ENCODE measurements at regions not wholly inside any gene's neighbourhood (a gene's known extent, or its start where the extent isn't known, plus 50 kb on each side); places are given as distances from the start of the nearest gene placed in this dataset.
"Not testable (repeated sequence)": the region's sequence is repeated elsewhere in the genome, so short reads cannot be mapped to it uniquely, and the experiment has no call there.

- DNase-seq, result peak; percentile 26
Observed at GRCh38 chr1:96865731-96866685, 144.4 kb downstream of the PTBP2 start.

GRCh38 chr1:96872757-96873156 is 151.2 kb downstream of the PTBP2 start:
- DNase-seq, result no peak

- no peak for DNase-seq
Observed at GRCh38 chr1:96878640-96879039, 157.1 kb downstream of the PTBP2 start.

- no peak for DNase-seq
Observed at GRCh38 chr1:96880626-96881025, 159.0 kb downstream of the PTBP2 start.

- DNase-seq, result no peak
Observed at GRCh38 chr1:96882096-96882495, 160.5 kb downstream of the PTBP2 start.

GRCh38 chr1:96886474-96886873 is 164.9 kb downstream of the PTBP2 start:
- DNase-seq, result no peak

GRCh38 chr1:96887501-96887900 is 165.9 kb downstream of the PTBP2 start:
- DNase-seq, result no peak

- no peak for DNase-seq
Observed at GRCh38 chr1:96901783-96902363, 180.3 kb downstream of the PTBP2 start.

- no peak for DNase-seq
Observed at GRCh38 chr1:96912248-96912647, 190.7 kb downstream of the PTBP2 start.

GRCh38 chr1:96915701-96916100 is 194.1 kb downstream of the PTBP2 start:
- not testable (repeated sequence) for DNase-seq

GRCh38 chr1:96918406-96918805 is 196.8 kb downstream of the PTBP2 start:
- no peak for DNase-seq

- no peak for DNase-seq
Observed at GRCh38 chr1:96922181-96922580, 200.6 kb downstream of the PTBP2 start.

- DNase-seq, result no peak
Observed at GRCh38 chr1:96923753-96924152, 202.2 kb downstream of the PTBP2 start.

- DNase-seq, result no peak
Observed at GRCh38 chr1:96926176-96926575, 204.6 kb downstream of the PTBP2 start.

GRCh38 chr1:96927125-96927524 is 205.5 kb downstream of the PTBP2 start:
- no peak for DNase-seq

- no peak for DNase-seq
Observed at GRCh38 chr1:96931136-96931535, 209.6 kb downstream of the PTBP2 start.

GRCh38 chr1:96934282-96934681 is 212.7 kb downstream of the PTBP2 start:
- no peak for DNase-seq

- DNase-seq, result no peak
Observed at GRCh38 chr1:96944432-96945092, 223.0 kb downstream of the PTBP2 start.

GRCh38 chr1:96945509-96946084 is 224.0 kb downstream of the PTBP2 start:
- no peak for DNase-seq

- no peak for DNase-seq
Observed at GRCh38 chr1:96955307-96956012, 233.9 kb downstream of the PTBP2 start.

GRCh38 chr1:96962216-96962615 is 240.6 kb downstream of the PTBP2 start:
- DNase-seq, result no peak

GRCh38 chr1:96962751-96963211 is 241.2 kb downstream of the PTBP2 start:
- peak; percentile 42 for DNase-seq

- DNase-seq, result no peak
Observed at GRCh38 chr1:96964761-96965160, 243.2 kb downstream of the PTBP2 start.
